ENCODE measurements at regions not wholly inside any gene's neighbourhood (a gene's known extent, or its start where the extent isn't known, plus 50 kb on each side); places are given as distances from the start of the nearest gene placed in this dataset.

DNA sequence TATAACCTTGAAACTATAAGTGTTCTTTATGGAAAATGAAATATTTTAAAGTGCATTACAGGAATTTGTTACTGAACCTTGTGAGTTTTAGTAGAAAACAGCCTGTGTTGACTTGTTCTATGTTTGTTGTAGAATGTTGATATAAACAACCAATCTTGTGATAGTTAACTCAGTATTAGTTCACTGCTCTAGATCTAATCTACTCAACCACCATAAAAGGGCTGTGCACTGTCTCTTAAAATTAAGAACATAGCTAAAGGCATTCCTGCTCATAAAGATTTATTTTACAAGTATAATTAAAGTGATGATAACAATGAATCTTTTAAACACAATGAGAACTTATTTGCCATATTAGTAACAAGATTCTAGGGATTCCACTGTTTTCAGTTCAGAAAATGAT lies 110.5 kb upstream of the KLF7 start:
- no peak for TF ChIP-seq EP300 (conservative IDR thresholded peaks at IDR 0.05; ENCODE audit: poor library complexity, severe bottlenecking)
- TF ChIP-seq, protein P1, sequence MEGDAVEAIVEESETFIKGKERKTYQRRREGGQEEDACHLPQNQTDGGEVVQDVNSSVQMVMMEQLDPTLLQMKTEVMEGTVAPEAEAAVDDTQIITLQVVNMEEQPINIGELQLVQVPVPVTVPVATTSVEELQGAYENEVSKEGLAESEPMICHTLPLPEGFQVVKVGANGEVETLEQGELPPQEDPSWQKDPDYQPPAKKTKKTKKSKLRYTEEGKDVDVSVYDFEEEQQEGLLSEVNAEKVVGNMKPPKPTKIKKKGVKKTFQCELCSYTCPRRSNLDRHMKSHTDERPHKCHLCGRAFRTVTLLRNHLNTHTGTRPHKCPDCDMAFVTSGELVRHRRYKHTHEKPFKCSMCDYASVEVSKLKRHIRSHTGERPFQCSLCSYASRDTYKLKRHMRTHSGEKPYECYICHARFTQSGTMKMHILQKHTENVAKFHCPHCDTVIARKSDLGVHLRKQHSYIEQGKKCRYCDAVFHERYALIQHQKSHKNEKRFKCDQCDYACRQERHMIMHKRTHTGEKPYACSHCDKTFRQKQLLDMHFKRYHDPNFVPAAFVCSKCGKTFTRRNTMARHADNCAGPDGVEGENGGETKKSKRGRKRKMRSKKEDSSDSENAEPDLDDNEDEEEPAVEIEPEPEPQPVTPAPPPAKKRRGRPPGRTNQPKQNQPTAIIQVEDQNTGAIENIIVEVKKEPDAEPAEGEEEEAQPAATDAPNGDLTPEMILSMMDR (IDR thresholded peaks at IDR 0.05; ENCODE audit: poor library complexity, severe bottlenecking) = no peak
